ENCODE measurements at regions not wholly inside any gene's neighbourhood (a gene's known extent, or its start where the extent isn't known, plus 50 kb on each side); places are given as distances from the start of the nearest gene placed in this dataset.
"Not testable (repeated sequence)": the region's sequence is repeated elsewhere in the genome, so short reads cannot be mapped to it uniquely, and the experiment has no call there.

GRCh38 chr1:220475608-220476007, 52.3 kb upstream of the MARK1 start:
- DNase-seq (ENCODE audit: low read depth) = not testable (repeated sequence)

- DNase-seq (ENCODE audit: low read depth) = not testable (repeated sequence)
Measured at GRCh38 chr1:220475141-220475540, 52.8 kb upstream of the MARK1 start.

GRCh38 chr1:220473440-220473839, 54.5 kb upstream of the MARK1 start:
- no peak for DNase-seq (ENCODE audit: low read depth)

GRCh38 chr1:220462752-220463151, 65.2 kb upstream of the MARK1 start:
- DNase-seq (ENCODE audit: low read depth) = no peak

GRCh38 chr1:220458936-220459335, 69.0 kb upstream of the MARK1 start:
- DNase-seq (ENCODE audit: low read depth) = peak; percentile 29

GRCh38 chr1:220457957-220458609, 69.9 kb upstream of the MARK1 start:
- DNase-seq (ENCODE audit: low read depth) = no peak

- no peak for DNase-seq (ENCODE audit: low read depth)
Measured at GRCh38 chr1:220455559-220455958, 72.4 kb upstream of the MARK1 start.

GRCh38 chr1:220454155-220454777, 73.7 kb upstream of the MARK1 start:
- no peak for DNase-seq (ENCODE audit: low read depth)

GRCh38 chr1:220453371-220453770, 74.6 kb upstream of the MARK1 start:
- no peak for DNase-seq (ENCODE audit: low read depth)

GRCh38 chr1:220451532-220451931, 76.4 kb upstream of the MARK1 start:
- DNase-seq (ENCODE audit: low read depth) = peak; percentile 26

- DNase-seq (ENCODE audit: low read depth) = no peak
Measured at GRCh38 chr1:220450927-220451326, 77.0 kb upstream of the MARK1 start.

GRCh38 chr1:220448217-220448616, 79.7 kb upstream of the MARK1 start:
- DNase-seq (ENCODE audit: low read depth) = no peak

GRCh38 chr1:220444586-220444985, 83.3 kb upstream of the MARK1 start:
- DNase-seq (ENCODE audit: low read depth) = not testable (repeated sequence)

- DNase-seq (ENCODE audit: low read depth) = no peak
Measured at GRCh38 chr1:220441211-220441610, 86.7 kb upstream of the MARK1 start.

GRCh38 chr1:220438741-220439140, 89.2 kb upstream of the MARK1 start:
- no peak for DNase-seq (ENCODE audit: low read depth)

- DNase-seq (ENCODE audit: low read depth) = no peak
Measured at GRCh38 chr1:220432408-220432807, 95.5 kb upstream of the MARK1 start.

GRCh38 chr1:220431554-220432239, 96.2 kb upstream of the MARK1 start:
- no peak for DNase-seq (ENCODE audit: low read depth)

- no peak for DNase-seq (ENCODE audit: low read depth)
Measured at GRCh38 chr1:220430586-220430985, 97.3 kb upstream of the MARK1 start.

GRCh38 chr1:220430059-220430458, 97.9 kb upstream of the MARK1 start:
- DNase-seq (ENCODE audit: low read depth) = no peak

GRCh38 chr1:220426989-220427388, 100.9 kb upstream of the MARK1 start:
- DNase-seq (ENCODE audit: low read depth) = no peak

- no peak for DNase-seq (ENCODE audit: low read depth)
Measured at GRCh38 chr1:220425852-220426251, 102.1 kb upstream of the MARK1 start.

- DNase-seq (ENCODE audit: low read depth) = no peak
Measured at GRCh38 chr1:220421508-220421907, 106.4 kb upstream of the MARK1 start.

- no peak for DNase-seq (ENCODE audit: low read depth)
Measured at GRCh38 chr1:220420726-220421125, 107.2 kb upstream of the MARK1 start.
